IMR-90 (cell line): ENCODE measurements at regions not wholly inside any gene's neighbourhood (a gene's known extent, or its start where the extent isn't known, plus 50 kb on each side); places are given as distances from the start of the nearest gene placed in this dataset.

ENCODE experiments used
- ATAC-seq: fragments of 200-7000 bp; cut with Tn5 transposase; 2 replicates; pipeline ENCODE4 v1.9.1; 2020; ENCODE audit warnings: low read depth, mild to moderate bottlenecking, moderate library complexity
- BruUV-seq: library from RNA; stranded (reverse); fragments of 400-500 nt; replicated peaks from 2 replicates; lab custom pipeline; 2021; lab: Mats Ljungman, UMichigan
- CTCF ChIA-PET: fragments of 300-600 bp; formaldehyde crosslinking; extraction: SDS; loops from one replicate; lab custom pipeline; 2021; ENCODE audit warnings: antibody characterized with exemption; lab: Yijun Ruan, JAX
- POLR2A ChIA-PET: fragments of 300-600 bp; sonication (Branson Sonifier 250); formaldehyde crosslinking; loops from one replicate; lab custom pipeline; 2022; ENCODE audit warnings: antibody characterized with exemption; ENCODE audit not compliant: unreplicated experiment; lab: Charles Lee
- DNase-seq: peaks from one replicate; pipeline ENCODE4 v3.0.0; 2013
- H2AFZ ChIP-seq: replicated peaks from 2 replicates; pipeline ENCODE3; 2013; ENCODE audit warnings: low read length, mild to moderate bottlenecking; ENCODE audit not compliant: poor library complexity
- H2AK5ac ChIP-seq: 2 replicates; pipeline ENCODE4 v1.6.1; 2013; ENCODE audit warnings: low read depth, low read length, inconsistent platforms
- H2AK9ac ChIP-seq: replicated peaks from 2 replicates; pipeline ENCODE3; 2013; ENCODE audit warnings: mild to moderate bottlenecking, low read depth, low read length, moderate library complexity; ENCODE audit not compliant: poor library complexity
- H2BK120ac ChIP-seq: 2 replicates; pipeline ENCODE4 v1.6.1; 2013; ENCODE audit warnings: low read depth, low read length, inconsistent platforms
- H2BK15ac ChIP-seq: 3 replicates; pipeline ENCODE4 v1.6.1; 2013; ENCODE audit warnings: low read depth, low read length, inconsistent platforms
- H2BK20ac ChIP-seq: 2 replicates; pipeline ENCODE4 v1.6.1; 2013; ENCODE audit warnings: low read depth, mild to moderate bottlenecking, inconsistent platforms, low read length, moderate library complexity
- H2BK5ac ChIP-seq: 2 replicates; pipeline ENCODE4 v1.6.1; 2013; ENCODE audit warnings: mild to moderate bottlenecking, low read depth, low read length, inconsistent platforms; ENCODE audit not compliant: poor library complexity, severe bottlenecking
- H3K14ac ChIP-seq: replicated peaks from 2 replicates; pipeline ENCODE4 v1.6.1; 2013; ENCODE audit warnings: low read depth, low read length, inconsistent platforms
- H3K18ac ChIP-seq: 2 replicates; pipeline ENCODE4 v1.6.1; 2013; ENCODE audit warnings: low read depth, low read length, control low read depth
- H3K23ac ChIP-seq: 2 replicates; pipeline ENCODE4 v1.6.1; 2013; ENCODE audit warnings: low read depth, low read length, inconsistent platforms
- H3K27ac ChIP-seq: 2 replicates; pipeline ENCODE4 v1.5.1; 2013; ENCODE audit warnings: mild to moderate bottlenecking, control low read depth, low read length; ENCODE audit not compliant: insufficient read depth
- H3K27me3 ChIP-seq: 2 replicates; pipeline ENCODE4 v1.6.1; 2013; ENCODE audit warnings: low read length; ENCODE audit not compliant: control insufficient read depth, insufficient read depth
- H3K36me3 ChIP-seq: 2 replicates; pipeline ENCODE4 v1.6.1; 2013; ENCODE audit warnings: low read length, mixed read lengths; ENCODE audit not compliant: control insufficient read depth, insufficient read depth
- H3K4ac ChIP-seq: 2 replicates; pipeline ENCODE4 v1.6.1; 2013; ENCODE audit warnings: low read depth, low read length, inconsistent platforms
- H3K4me1 ChIP-seq: 2 replicates; pipeline ENCODE4 v1.6.1; 2013; ENCODE audit warnings: low read length, mixed read lengths; ENCODE audit not compliant: control insufficient read depth, insufficient read depth
- H3K4me2 ChIP-seq: 2 replicates; pipeline ENCODE4 v1.6.1; 2013; ENCODE audit warnings: low read depth, mild to moderate bottlenecking, control low read depth, low read length, moderate library complexity
- H3K4me3 ChIP-seq: 2 replicates; pipeline ENCODE4 v1.5.1; 2013; ENCODE audit warnings: low read depth, mild to moderate bottlenecking, control low read depth, low read length, moderate library complexity; ENCODE audit not compliant: insufficient read depth
- H3K56ac ChIP-seq: 2 replicates; pipeline ENCODE4 v1.6.1; 2013; ENCODE audit warnings: low read length, inconsistent platforms; ENCODE audit not compliant: insufficient read depth; ENCODE audit errors: extremely low read depth
- H3K79me1 ChIP-seq, 2 experiments: 2 replicates each; pipeline ENCODE4 v1.6.1; 2013; ENCODE audit warnings: low read length in 2 of 2, inconsistent platforms in 1 of 2, low read depth in 1 of 2
- H3K9ac ChIP-seq: 2 replicates; pipeline ENCODE4 v1.6.1; 2013; ENCODE audit warnings: low read depth, low read length, control low read depth
- H3K9me1 ChIP-seq: 2 replicates; pipeline ENCODE4 v1.6.1; 2013; ENCODE audit warnings: low read length, inconsistent platforms; ENCODE audit not compliant: insufficient read depth
- H3K9me3 ChIP-seq: 2 replicates; pipeline ENCODE4 v1.6.1; 2013; ENCODE audit warnings: low read length; ENCODE audit not compliant: control insufficient read depth, insufficient read depth
- H4K20me1 ChIP-seq: 2 replicates; pipeline ENCODE4 v1.6.1; 2013; ENCODE audit warnings: low read length, inconsistent platforms; ENCODE audit not compliant: insufficient read depth
- H4K5ac ChIP-seq: 2 replicates; pipeline ENCODE4 v1.6.1; 2013; ENCODE audit warnings: mild to moderate bottlenecking, low read depth, low read length, control low read depth
- H4K8ac ChIP-seq, 2 experiments: 2 replicates each; pipeline ENCODE4 v1.6.1; 2013; ENCODE audit warnings: low read depth in 2 of 2, low read length in 2 of 2, control low read depth in 1 of 2, inconsistent platforms in 1 of 2
- H4K91ac ChIP-seq: 2 replicates; pipeline ENCODE4 v1.6.1; 2013; ENCODE audit warnings: low read depth, low read length, inconsistent platforms; ENCODE audit not compliant: insufficient read depth
- CEBPB ChIP-seq: IDR thresholded peaks from 2 replicates; pipeline ENCODE4 v1.6.1; 2012; ENCODE audit warnings: low read depth, low read length, improper control_type of control experiment
- CTCF ChIP-seq: conservative IDR thresholded peaks from 2 replicates; pipeline ENCODE4 v1.5.1; 2012; ENCODE audit warnings: mild to moderate bottlenecking, low read depth, low read length, improper control_type of control experiment
- ELK1 ChIP-seq: fragments of 150-350 bp; IDR thresholded peaks from 2 replicates; pipeline ENCODE4 v1.6.1; 2016; ENCODE audit warnings: low read depth, mild to moderate bottlenecking, low read length, moderate library complexity, borderline replicate concordance
- FOS ChIP-seq: fragments of 150-350 bp; IDR thresholded peaks from 2 replicates; pipeline ENCODE4 v1.6.1; 2016; ENCODE audit warnings: low read depth, low read length
- MAFK ChIP-seq: IDR thresholded peaks from 2 replicates; pipeline ENCODE4 v1.6.1; 2012; ENCODE audit warnings: low read depth, low read length, improper control_type of control experiment
- MAZ ChIP-seq: IDR thresholded peaks from 2 replicates; pipeline ENCODE4 v1.6.1; 2012; ENCODE audit warnings: low read depth, mild to moderate bottlenecking, low read length, improper control_type of control experiment, moderate library complexity, borderline replicate concordance
- NFE2L2 ChIP-seq: fragments of 150-350 bp; IDR thresholded peaks from 2 replicates; pipeline ENCODE4 v1.6.1; 2016; ENCODE audit warnings: low read depth, mild to moderate bottlenecking, low read length
- POLR2A ChIP-seq: IDR thresholded peaks from 2 replicates; pipeline ENCODE4 v1.6.1; 2012; ENCODE audit warnings: mild to moderate bottlenecking, low read depth, low read length
- WGBS, 2 experiments: methylation state at CpG; one replicate each; pipeline versions ENCODE4 v1.1.5 to v1.1.7; 2013; ENCODE audit warnings: missing lambda C conversion rate in 2 of 2; ENCODE audit not compliant: insufficient read length in 1 of 2; ENCODE audit errors: extremely low coverage in 2 of 2; 5-methylcytosine and 5-hydroxymethylcytosine counted together
- dilution Hi-C: fragments of 300-500 bp; cut with HindIII; formaldehyde crosslinking; loops from one replicate; pipeline ENCODE4 v1.14.3; 2018; ENCODE audit warnings: low sequenced_read_pairs; ENCODE audit not compliant: unreplicated experiment
- in situ Hi-C: fragments of 300-500 bp; cut with MboI; formaldehyde crosslinking; loops from 3 replicates; pipeline ENCODE4 v1.14.3; 2019; ENCODE audit warnings: low sequenced_read_pairs, inconsistent platforms, mixed read lengths
- intact Hi-C: fragments of 100-400 bp; cut with micrococcal nuclease; formaldehyde crosslinking; loops from 2 replicates; pipeline ENCODE4 v1.10.0; 2022

GRCh38 chr12:126507231-126507630 is 1442.0 kb downstream of the AACS start:
- intact Hi-C loops: no loop called here
- no peak overlapping the region for H2BK5ac ChIP-seq
- no peak for ATAC-seq
- ChIA-PET POLR2A (no interaction called here), CTCF (no interaction called here)
- no peak overlapping the region for H4K5ac ChIP-seq
- no peak overlapping the region for H3K18ac ChIP-seq
- no peak overlapping the region for H3K56ac ChIP-seq
- no peak overlapping the region for H2AFZ ChIP-seq
- peaks cover 7% of the 10 kb centered on the region; the same call in 1 of the 2 replicates for H3K9me3 ChIP-seq
- no peak for TF ChIP-seq POLR2A
- TF ChIP-seq FOS: no peak
- no peak for TF ChIP-seq ELK1
- TF ChIP-seq CEBPB: no peak
- TF ChIP-seq MAFK: no peak
- no peak for TF ChIP-seq CTCF
- TF ChIP-seq NFE2L2: no peak
- no peak for TF ChIP-seq MAZ
- H3K4me1 ChIP-seq: no peaks in the 10 kb centered on the region
- no peaks in the 10 kb centered on the region for H4K20me1 ChIP-seq
- H2AK5ac ChIP-seq: no peak overlapping the region
- no peak overlapping the region for H2BK20ac ChIP-seq
- H3K27me3 ChIP-seq: no peaks in the 10 kb centered on the region
- H3K36me3 ChIP-seq: no peaks in the 10 kb centered on the region
- no peak overlapping the region for H3K14ac ChIP-seq
- no peak overlapping the region for H3K4me3 ChIP-seq
- H2BK120ac ChIP-seq: no peak overlapping the region
- no peak overlapping the region for H3K23ac ChIP-seq
- no peak overlapping the region for H3K4ac ChIP-seq
- BruUV-seq: no TSS peak
- no peak overlapping the region for H3K9ac ChIP-seq
- no peak overlapping the region for H4K91ac ChIP-seq
- H2BK15ac ChIP-seq: no peak overlapping the region
- H2AK9ac ChIP-seq: no peak overlapping the region
- DNase-seq: no peak
- H3K27ac ChIP-seq: no peak overlapping the region
- no peaks in the 10 kb centered on the region for H3K9me1 ChIP-seq
- no peak overlapping the region for H3K4me2 ChIP-seq
- no CpG with 5 or more reads among the region's 2 CpGs for WGBS, 2 experiments
- H4K8ac ChIP-seq: no peak overlapping the region
- H3K79me1 ChIP-seq: no peaks in the 10 kb centered on the region
- in situ Hi-C loops: no loop called here
- dilution Hi-C loops: no loop called here
